Uterus (tissue), 3 donors: ENCODE measurements at regions not wholly inside any gene's neighbourhood (a gene's known extent, or its start where the extent isn't known, plus 50 kb on each side); places are given as distances from the start of the nearest gene placed in this dataset.

Experiments
- DNase-seq, 2 donors: peaks; one replicate each; pipeline ENCODE4 v3.0.0-alpha.2; 2019 to 2020
- H3K27ac ChIP-seq, 2 donors: fragments of 200-600 bp; sonication (generic); 1 replicate in 1 of 2; 2 replicates in 1 of 2; pipeline ENCODE4 v1.5.1; 2016 to 2018
- H3K27me3 ChIP-seq, 2 donors: fragments of 200-600 bp; sonication (generic); one replicate each; pipeline ENCODE4 v1.5.1; 2018 to 2019; ENCODE audit warnings: control low read depth in 1 of 2
- H3K36me3 ChIP-seq, 2 donors: fragments of 200-600 bp; sonication (generic); one replicate each; pipeline ENCODE4 v1.5.1; 2019; ENCODE audit warnings: control low read depth in 1 of 2
- H3K4me1 ChIP-seq, 2 donors: fragments of 200-600 bp; sonication (generic); one replicate each; pipeline ENCODE4 v1.5.1; 2018 to 2019; ENCODE audit warnings: control low read depth in 1 of 2
- H3K4me3 ChIP-seq, 2 donors: fragments of 200-600 bp; sonication (generic); 1 replicate in 1 of 2; 2 replicates in 1 of 2; pipeline ENCODE4 v1.5.1; 2018 to 2019; ENCODE audit warnings: mild to moderate bottlenecking in 1 of 2
- H3K9me3 ChIP-seq, 2 donors: fragments of 200-600 bp; sonication (generic); one replicate each; pipeline ENCODE4 v1.5.1; 2019; ENCODE audit warnings: control low read depth in 1 of 2
- POLR2A ChIP-seq, 2 donors: fragments of 450-650 bp; IDR thresholded peaks; one replicate each; pipeline ENCODE4 v1.6.1; 2016; ENCODE audit warnings: antibody characterized with exemption in 2 of 2, mild to moderate bottlenecking in 1 of 2, moderate library complexity in 1 of 2
- intact Hi-C: fragments of 100-400 bp; cut with DNase I; formaldehyde crosslinking; loops from one replicate; pipeline ENCODE4 v1.15.1; 2023; ENCODE audit warnings: low total_unique reads
- TF ChIP-seq, protein P1 (sequence below), 4 experiments: fragments of 200-600 bp in 2 of 4; fragments of 450-650 bp in 2 of 4; sonication (generic) in 2 of 4; IDR thresholded peaks; one replicate each; pipeline ENCODE4 v1.5.1; 2016 to 2019; ENCODE audit warnings: antibody characterized with exemption in 4 of 4, mild to moderate bottlenecking in 2 of 4, moderate library complexity in 1 of 4
- donor health status: DM: yes; HTN: yes; CAD: no.

DNA sequence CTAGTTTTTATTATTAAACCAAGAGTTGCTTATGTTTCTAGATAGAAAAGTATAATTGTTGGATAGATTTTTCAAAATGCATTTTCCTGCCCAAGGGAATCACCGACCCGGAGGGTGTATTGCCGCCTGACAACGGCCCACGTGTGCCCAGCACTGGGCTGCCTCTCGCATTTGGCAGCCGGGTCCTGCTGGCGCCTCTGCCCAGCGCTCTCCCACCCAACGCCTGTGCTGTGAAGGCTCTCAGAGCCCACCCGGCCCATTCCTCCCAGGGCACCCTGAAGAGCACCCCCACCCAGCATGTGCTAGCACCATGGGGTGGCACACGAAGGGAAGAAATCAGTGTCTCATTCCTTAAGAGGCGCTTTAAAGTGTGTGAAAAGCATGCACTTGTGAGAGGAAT lies 88.3 kb upstream of the AFDN start:
- TF ChIP-seq, protein P1, sequence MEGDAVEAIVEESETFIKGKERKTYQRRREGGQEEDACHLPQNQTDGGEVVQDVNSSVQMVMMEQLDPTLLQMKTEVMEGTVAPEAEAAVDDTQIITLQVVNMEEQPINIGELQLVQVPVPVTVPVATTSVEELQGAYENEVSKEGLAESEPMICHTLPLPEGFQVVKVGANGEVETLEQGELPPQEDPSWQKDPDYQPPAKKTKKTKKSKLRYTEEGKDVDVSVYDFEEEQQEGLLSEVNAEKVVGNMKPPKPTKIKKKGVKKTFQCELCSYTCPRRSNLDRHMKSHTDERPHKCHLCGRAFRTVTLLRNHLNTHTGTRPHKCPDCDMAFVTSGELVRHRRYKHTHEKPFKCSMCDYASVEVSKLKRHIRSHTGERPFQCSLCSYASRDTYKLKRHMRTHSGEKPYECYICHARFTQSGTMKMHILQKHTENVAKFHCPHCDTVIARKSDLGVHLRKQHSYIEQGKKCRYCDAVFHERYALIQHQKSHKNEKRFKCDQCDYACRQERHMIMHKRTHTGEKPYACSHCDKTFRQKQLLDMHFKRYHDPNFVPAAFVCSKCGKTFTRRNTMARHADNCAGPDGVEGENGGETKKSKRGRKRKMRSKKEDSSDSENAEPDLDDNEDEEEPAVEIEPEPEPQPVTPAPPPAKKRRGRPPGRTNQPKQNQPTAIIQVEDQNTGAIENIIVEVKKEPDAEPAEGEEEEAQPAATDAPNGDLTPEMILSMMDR (IDR thresholded peaks at IDR 0.05), result no peak
- TF ChIP-seq POLR2A (IDR thresholded peaks at IDR 0.05), result no peak
- H3K4me1 ChIP-seq, result no peaks in the 10 kb centered on the region
- no peaks in the 10 kb centered on the region for H3K27me3 ChIP-seq
- intact Hi-C loops, result no loop called here
- no peak overlapping the region for H3K27ac ChIP-seq
- no peak for DNase-seq
- no peaks in the 10 kb centered on the region for H3K36me3 ChIP-seq
- H3K4me3 ChIP-seq, result no peak overlapping the region
- H3K9me3 ChIP-seq, result no peaks in the 10 kb centered on the region

DNA sequence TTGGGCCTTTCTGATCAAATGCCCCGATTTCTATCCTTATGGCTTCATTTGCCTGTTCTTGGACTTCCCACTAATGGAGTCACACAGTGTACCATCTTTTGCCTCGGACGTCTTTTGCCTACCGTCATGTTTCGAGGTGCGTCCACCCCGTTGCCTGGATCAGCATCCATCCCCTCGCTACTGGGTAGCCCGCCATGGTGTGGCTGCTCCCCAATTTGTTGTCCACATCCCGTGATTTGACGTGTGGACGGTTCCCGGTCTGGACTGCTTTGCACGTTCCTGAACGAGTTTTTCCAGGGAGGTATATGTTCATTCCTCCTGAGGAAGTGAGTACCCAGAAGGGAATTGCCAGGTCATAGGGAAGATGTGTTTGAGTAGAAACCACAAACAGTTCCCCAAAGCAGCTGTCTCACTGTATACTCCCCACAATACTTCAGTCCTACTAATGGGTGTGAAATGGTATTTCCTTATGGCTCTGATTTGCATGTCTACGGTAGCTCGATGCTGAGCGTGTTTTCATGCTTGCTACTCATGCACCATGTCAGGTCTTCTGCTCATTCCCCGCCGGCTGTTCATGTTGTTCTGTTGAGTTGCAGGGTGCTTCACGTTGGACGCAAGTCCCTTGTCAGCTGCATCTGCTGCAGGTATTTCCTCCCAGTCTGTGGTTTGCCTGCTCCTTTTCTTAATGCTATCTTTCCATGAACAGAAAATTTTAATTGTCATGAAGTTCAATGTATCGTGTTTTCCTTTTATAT lies 86.8 kb upstream of the AFDN start:
- no peak overlapping the region for H3K27ac ChIP-seq
- no peaks in the 10 kb centered on the region for H3K4me1 ChIP-seq
- H3K9me3 ChIP-seq, result no peaks in the 10 kb centered on the region
- H3K36me3 ChIP-seq, result no peaks in the 10 kb centered on the region
- no peak for DNase-seq
- H3K27me3 ChIP-seq, result no peaks in the 10 kb centered on the region
- intact Hi-C loops, result no loop called here
- H3K4me3 ChIP-seq, result no peak overlapping the region
- TF ChIP-seq POLR2A (IDR thresholded peaks at IDR 0.05), result no peak
- TF ChIP-seq, protein P1 (IDR thresholded peaks at IDR 0.05), result no peak

DNA sequence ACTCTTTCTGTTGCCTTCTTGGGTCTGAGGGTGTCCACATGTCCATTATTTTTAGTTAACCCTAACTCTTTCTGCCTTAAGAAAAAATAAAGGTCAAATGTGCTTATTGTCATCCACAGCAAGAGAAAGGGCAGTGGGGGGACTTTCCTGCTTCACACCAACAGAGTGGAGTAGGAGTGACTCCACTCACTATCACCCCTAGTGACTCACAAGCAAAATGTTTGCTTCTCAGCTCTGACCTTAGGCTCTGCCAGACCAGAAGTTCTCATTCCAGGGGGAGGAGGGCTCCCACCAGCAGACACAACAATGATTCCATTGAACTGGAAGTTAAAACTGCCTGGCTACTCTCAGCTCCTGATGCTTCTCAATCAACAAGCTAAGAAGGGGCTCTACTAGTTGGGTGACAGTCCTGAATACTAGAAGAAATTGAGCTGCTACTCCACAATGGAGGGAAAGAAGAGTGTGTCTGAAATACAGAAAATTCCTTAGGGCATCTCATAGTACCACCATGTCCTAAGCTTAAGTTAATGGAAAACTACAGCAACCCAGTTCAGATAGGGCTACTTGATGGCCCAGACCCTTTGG lies 83.9 kb upstream of the AFDN start:
- no peak overlapping the region for H3K4me3 ChIP-seq
- H3K27ac ChIP-seq, result no peak overlapping the region
- no peaks in the 10 kb centered on the region for H3K36me3 ChIP-seq
- H3K9me3 ChIP-seq, result no peaks in the 10 kb centered on the region
- no peaks in the 10 kb centered on the region for H3K27me3 ChIP-seq
- peaks cover 0 to 7% of the 10 kb centered on the region in 2 donors for H3K4me1 ChIP-seq
- no peak for DNase-seq
- no peak for TF ChIP-seq POLR2A (IDR thresholded peaks at IDR 0.05)
- TF ChIP-seq, protein P1 (IDR thresholded peaks at IDR 0.05), result no peak
- intact Hi-C loops, result no loop called here

DNA sequence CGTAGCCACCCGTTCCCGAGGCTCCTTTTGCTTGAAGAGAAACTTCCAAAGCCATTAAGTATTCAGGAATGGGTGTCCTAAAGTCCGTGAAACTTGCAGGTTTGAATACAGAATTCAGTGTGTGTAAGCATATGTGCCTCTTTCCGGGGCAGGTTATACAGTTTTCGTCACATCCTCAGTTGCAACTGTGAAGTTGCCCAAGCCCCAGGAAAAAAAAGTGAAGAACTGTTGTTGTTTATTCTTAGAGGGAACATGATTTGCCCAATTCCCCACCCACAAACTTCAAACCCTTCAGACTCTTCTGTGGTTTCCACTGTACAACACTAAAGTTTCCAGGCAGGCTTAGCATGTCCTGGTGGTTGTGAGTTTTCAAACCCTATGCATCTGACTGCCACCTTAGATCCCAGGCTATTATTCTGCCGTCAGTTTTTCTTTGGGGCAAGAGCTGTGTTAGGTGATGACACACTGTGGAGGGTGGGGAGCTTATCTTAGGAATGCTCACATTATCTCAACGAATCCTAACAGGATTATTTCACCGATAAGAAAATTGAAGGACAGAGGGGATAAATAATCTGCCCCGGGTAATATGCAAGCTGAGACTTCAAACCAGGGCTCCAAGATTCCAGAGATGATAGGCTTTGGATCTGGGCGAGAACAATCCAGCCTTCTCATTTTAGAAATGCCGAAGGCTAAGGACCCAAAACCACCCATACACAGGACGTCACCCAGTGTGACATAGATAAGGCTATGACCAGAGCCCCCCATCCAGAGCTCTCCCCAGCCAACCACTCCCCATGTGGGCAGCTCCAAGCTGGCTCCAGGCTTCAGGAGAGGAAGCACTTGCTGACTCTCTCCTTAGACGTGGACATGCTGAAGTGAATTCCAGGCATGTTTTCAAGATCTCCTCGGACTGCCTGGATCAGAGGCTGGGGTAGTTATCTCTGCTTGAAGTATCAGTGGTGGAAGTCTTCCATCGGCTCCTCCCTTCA lies 81.7 kb upstream of the AFDN start:
- Histone ChIP-seq H3K4me3 (no peak overlapping the region), H3K9me3 (no peaks in the 10 kb centered on the region), H3K27ac (peak overlapping the region; percentile 63 to 80), H3K27me3 (no peaks in the 10 kb centered on the region), H3K4me1 (peaks cover 0 to 7% of the 10 kb centered on the region in 2 donors), H3K36me3 (no peaks in the 10 kb centered on the region)
- TF ChIP-seq, protein P1 (IDR thresholded peaks at IDR 0.05), result no peak
- TF ChIP-seq POLR2A (IDR thresholded peaks at IDR 0.05), result no peak
- intact Hi-C loops, result no loop called here
- no peak for DNase-seq
